Epithelial cell of proximal tubule (primary cell): ENCODE measurements at regions not wholly inside any gene's neighbourhood (a gene's known extent, or its start where the extent isn't known, plus 50 kb on each side); places are given as distances from the start of the nearest gene placed in this dataset.

Experiments used
- DNase-seq: peaks from one replicate; pipeline ENCODE4 v3.0.0-alpha.2; 2011; ENCODE audit warnings: low read depth
- H3K4me3 ChIP-seq: 2 replicates; pipeline ENCODE4 v1.5.1; 2011; ENCODE audit warnings: low read depth, mild to moderate bottlenecking, low read length
- TF ChIP-seq, protein P1 (sequence below): conservative IDR thresholded peaks from 2 replicates; pipeline ENCODE4 v1.5.1; 2012; ENCODE audit warnings: low read depth, mild to moderate bottlenecking, low read length

DNA sequence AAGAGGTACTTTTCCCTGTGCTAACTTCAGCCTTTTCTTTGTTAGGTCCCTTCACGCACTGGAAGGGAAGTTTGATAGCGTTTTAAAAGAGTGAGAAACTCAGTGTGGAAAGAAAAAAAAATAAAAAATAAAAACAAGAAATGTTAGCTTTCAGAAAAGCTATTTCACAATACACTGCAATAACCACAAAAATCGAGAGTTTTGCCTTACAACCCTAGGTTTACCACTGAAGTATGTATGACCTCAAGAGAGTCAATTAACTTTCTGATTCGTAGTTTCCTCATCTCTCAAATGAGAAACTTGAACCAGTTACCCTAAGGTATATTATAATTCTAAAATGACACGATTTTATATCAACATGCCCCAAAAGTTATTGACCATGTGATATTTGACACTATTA is 93.9 kb upstream of the JADE1 start:
- DNase-seq: no peak
- TF ChIP-seq, protein P1, sequence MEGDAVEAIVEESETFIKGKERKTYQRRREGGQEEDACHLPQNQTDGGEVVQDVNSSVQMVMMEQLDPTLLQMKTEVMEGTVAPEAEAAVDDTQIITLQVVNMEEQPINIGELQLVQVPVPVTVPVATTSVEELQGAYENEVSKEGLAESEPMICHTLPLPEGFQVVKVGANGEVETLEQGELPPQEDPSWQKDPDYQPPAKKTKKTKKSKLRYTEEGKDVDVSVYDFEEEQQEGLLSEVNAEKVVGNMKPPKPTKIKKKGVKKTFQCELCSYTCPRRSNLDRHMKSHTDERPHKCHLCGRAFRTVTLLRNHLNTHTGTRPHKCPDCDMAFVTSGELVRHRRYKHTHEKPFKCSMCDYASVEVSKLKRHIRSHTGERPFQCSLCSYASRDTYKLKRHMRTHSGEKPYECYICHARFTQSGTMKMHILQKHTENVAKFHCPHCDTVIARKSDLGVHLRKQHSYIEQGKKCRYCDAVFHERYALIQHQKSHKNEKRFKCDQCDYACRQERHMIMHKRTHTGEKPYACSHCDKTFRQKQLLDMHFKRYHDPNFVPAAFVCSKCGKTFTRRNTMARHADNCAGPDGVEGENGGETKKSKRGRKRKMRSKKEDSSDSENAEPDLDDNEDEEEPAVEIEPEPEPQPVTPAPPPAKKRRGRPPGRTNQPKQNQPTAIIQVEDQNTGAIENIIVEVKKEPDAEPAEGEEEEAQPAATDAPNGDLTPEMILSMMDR: no peak
- H3K4me3 ChIP-seq: no peak overlapping the region

DNA sequence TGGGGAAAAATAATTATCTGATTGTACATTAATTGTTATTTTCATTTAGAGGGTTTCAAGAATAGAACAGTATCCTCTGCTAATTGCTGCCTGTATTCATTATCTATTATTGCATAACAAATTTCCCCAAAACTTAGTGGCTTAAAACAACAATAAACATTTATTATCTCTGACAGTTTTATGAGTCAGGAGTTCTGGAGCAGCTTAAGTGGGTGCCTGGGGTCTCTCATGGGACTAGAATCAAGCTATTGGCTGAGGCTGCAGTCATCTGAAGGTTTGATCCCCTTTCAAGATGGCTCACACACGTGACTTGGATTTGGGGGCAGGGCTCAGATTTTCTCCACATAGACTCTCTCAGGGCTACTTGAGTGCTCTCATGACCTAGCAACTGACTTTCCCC is 98.1 kb upstream of the JADE1 start:
- TF ChIP-seq, protein P1: no peak
- DNase-seq: no peak
- no peak overlapping the region for H3K4me3 ChIP-seq

DNA sequence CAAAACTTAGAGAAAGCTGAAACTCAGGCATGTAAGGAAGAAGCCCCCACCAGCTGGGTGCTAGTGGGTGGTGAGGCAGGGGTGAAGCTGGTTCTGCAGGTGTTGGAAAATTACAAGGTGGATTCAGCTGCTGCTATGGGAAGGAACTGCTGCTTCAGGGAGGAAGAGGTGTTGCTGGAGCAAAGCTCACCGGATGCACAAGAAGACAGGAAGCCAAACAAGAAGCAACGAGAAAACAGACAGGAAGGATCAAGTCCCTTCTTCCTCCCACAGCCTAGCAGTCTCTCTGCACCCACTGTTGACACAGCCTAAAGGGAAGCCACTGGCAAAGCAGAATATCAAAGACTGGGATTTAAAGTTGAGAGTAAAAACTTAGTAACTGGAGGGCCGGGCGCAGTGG is 100.2 kb upstream of the JADE1 start:
- no peak for DNase-seq
- TF ChIP-seq, protein P1: no peak
- no peak overlapping the region for H3K4me3 ChIP-seq

DNA sequence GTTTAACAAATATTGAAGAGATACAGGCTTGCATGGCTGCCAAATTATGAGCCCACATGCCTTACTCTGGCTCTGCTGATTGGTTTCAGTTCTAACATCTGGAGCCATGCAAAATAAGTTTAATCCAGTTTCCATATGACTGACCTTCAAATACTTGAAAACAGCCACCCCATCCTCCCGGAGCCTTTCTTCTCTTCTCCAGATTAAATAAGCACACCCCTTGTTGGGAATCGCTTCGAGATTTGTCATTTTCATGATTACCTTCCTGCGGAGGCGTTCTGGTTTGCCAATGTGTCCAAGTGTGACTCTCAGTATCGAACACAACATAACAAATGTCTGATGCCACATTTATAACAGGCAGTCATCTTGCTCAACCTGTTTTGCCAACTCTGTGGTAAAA is 101.6 kb upstream of the JADE1 start:
- H3K4me3 ChIP-seq: no peak overlapping the region
- no peak for DNase-seq
- TF ChIP-seq, protein P1: no peak

DNA sequence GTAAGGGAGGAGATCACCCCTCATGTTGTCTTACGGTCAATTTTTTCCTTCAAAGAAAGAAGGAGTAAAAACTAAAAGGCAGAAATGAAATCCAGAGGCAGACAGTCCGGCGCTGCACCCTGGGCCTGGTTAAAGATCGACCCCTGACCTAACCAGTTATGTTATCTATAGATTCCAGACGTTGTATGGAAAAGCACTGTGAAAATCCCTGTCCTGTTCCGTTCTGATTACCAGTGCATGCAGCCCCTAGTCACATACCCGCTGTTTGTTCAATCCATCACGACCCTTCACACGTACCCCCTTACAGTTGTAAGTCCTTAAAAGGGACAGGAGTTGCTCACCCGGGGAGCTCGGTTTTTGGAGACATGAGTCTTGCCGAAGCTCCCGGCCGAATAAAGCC is 105.6 kb upstream of the JADE1 start:
- TF ChIP-seq, protein P1: no peak
- H3K4me3 ChIP-seq: no peak overlapping the region
- DNase-seq: no peak

DNA sequence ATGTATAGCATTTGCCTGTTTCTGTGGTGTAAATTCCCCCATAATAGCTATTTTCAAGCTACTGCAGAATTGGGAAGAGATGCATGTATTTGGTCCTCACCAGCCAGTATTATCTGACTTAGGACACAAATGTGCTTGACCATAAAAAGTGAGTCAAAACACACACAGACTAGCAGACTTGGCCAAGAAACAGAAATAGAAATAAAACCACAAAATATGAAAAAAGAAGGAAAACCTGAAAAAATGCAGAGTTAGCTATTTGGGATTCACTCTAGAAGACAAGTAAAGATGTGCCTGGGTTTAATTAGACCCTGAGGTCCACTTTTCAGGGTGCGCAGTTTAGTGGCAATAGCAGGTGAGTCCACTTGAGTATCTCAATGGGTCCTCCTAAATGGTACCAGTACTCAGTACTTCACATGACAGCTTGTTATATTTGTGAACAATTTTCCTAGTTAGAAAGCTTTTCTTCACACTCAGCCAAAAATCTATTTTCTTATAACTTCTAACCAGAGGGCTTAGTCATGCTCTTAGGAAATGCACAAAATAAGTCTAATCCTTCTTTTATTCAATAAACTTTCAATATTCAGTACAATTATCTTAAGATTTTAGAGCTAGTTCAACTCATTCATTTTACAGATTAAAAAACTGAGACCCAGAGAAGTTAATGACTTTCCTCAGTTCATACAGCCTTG is 108.7 kb upstream of the JADE1 start:
- no peak for DNase-seq
- TF ChIP-seq, protein P1: no peak
- no peak overlapping the region for H3K4me3 ChIP-seq

DNA sequence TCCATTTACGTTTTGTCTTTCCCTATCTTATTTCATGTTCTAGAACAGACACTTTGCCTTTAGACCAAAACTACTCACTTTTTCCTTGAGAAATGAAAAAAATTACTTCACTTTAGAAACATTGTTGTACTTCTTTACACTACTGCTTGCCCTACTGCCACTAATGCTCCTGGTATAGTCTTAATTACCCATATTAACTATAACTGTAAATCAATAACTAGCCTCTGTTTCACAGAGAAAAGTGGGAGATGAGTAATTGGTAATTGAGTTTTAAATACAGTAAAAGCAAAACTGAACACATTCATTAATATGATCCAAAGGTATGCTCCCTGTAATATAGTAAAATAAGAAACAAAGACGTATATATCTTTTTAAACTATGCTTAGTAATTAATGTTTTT is 111.1 kb upstream of the JADE1 start:
- DNase-seq: no peak
- no peak overlapping the region for H3K4me3 ChIP-seq
- TF ChIP-seq, protein P1: no peak
